Adrenal gland (tissue), 9 donors: ENCODE measurements at regions not wholly inside any gene's neighbourhood (a gene's known extent, or its start where the extent isn't known, plus 50 kb on each side); places are given as distances from the start of the nearest gene placed in this dataset.

Experiments
- DNase-seq, 7 donors: peaks; one replicate each; pipeline ENCODE4 v3.0.0-alpha.2; 2019 to 2020
- H3K27ac ChIP-seq, 5 donors: fragments of 200-600 bp; sonication (generic) in 4 of 5; 1 replicate in 3 of 5; 2 replicates in 2 of 5; pipeline versions ENCODE4 v1.5.1 to v1.8.0; 2016 to 2020; ENCODE audit warnings: mild to moderate bottlenecking in 1 of 5
- H3K27me3 ChIP-seq: fragments of 200-600 bp; 2 replicates; pipeline ENCODE4 v1.8.0; 2021
- H3K36me3 ChIP-seq, 2 donors: fragments of 200-600 bp; replicated peaks in 1 of 2; 1 replicate in 1 of 2; 2 replicates in 1 of 2; pipeline versions ENCODE4 v1.5.1 to v1.8.0; 2018 to 2022
- H3K4me1 ChIP-seq, 2 donors: fragments of 200-600 bp; replicated peaks in 1 of 2; 1 replicate in 1 of 2; 2 replicates in 1 of 2; pipeline versions ENCODE4 v1.5.1 to v1.8.0; 2018 to 2021
- H3K4me3 ChIP-seq, 4 donors: fragments of 200-600 bp; sonication (generic) in 3 of 4; one replicate each; pipeline ENCODE4 v1.5.1; 2016 to 2018
- H3K9me3 ChIP-seq, 3 donors: fragments of 200-600 bp; sonication (generic) in 1 of 3; replicated peaks in 1 of 3; 1 replicate in 2 of 3; 2 replicates in 1 of 3; pipeline versions ENCODE4 v1.5.1 to v1.8.0; 2016 to 2021
- POLR2A ChIP-seq, 2 donors: fragments of 450-650 bp; IDR thresholded peaks; one replicate each; pipeline ENCODE4 v1.6.1; 2017; ENCODE audit warnings: antibody characterized with exemption in 2 of 2, mild to moderate bottlenecking in 2 of 2, moderate library complexity in 1 of 2
- WGBS, 4 donors: extraction: QIAGEN DNeasy Blood & Tissue Kit in 2 of 4; methylation state at CpG; one replicate each; pipeline versions ENCODE4 v1.1.5 to v1.1.7; 2013 to 2017; 5-methylcytosine and 5-hydroxymethylcytosine counted together
- intact Hi-C, 2 donors: fragments of 100-400 bp; cut with DNase I; formaldehyde crosslinking; loops; one replicate each; pipeline versions ENCODE4 v1.14.1 to v1.15.0; 2022 to 2023
- TF ChIP-seq, protein P1 (sequence below), 6 experiments: fragments of 450-650 bp in 4 of 6; fragments of 200-600 bp in 2 of 6; sonication (generic) in 1 of 6; IDR thresholded peaks; 1 replicate in 5 of 6; 2 replicates in 1 of 6; pipeline versions ENCODE4 v1.5.1 to v1.8.0; 2016 to 2021; ENCODE audit warnings: antibody characterized with exemption in 6 of 6, mild to moderate bottlenecking in 2 of 6, moderate library complexity in 1 of 6
- donor health status: healthy with polysubstance abuse.
- donor health status: Bipolar disorder and iron deficiency.
- donor health status: DM: yes; HTN: yes; CAD: no.
- donor health status: DM: no; HTN: no; CAD: no.
- donor health status: DM: no; HTN: no; CAD: no.

DNA sequence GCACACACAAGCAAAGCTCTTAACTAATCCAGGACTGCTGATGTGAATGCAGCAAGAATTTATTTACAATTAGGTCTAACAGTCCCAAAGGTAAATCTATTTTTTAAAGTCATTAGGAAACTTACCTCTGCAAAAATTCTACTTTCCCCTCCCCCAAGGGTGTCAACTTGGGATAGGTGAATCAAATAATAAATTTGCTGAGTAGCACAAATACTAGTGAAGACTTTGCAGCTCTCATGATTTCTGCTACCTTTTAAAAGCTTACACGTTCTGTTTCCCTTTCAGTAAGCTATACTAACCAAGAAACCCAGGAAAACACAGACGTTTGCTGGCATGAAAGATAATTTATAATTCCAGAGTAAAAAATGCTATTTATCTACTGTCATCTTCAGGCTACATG is 296.6 kb upstream of the SLC7A11 start:
- Histone ChIP-seq H3K4me1 (no peaks in the 10 kb centered on the region), H3K4me3 (no peak overlapping the region), H3K27me3 (no peaks in the 10 kb centered on the region), H3K9me3 (no peaks in the 10 kb centered on the region), H3K36me3 (no peaks in the 10 kb centered on the region), H3K27ac (no peak overlapping the region)
- intact Hi-C loops: no loop called here
- no peak for TF ChIP-seq POLR2A (IDR thresholded peaks at IDR 0.05)
- TF ChIP-seq, protein P1, sequence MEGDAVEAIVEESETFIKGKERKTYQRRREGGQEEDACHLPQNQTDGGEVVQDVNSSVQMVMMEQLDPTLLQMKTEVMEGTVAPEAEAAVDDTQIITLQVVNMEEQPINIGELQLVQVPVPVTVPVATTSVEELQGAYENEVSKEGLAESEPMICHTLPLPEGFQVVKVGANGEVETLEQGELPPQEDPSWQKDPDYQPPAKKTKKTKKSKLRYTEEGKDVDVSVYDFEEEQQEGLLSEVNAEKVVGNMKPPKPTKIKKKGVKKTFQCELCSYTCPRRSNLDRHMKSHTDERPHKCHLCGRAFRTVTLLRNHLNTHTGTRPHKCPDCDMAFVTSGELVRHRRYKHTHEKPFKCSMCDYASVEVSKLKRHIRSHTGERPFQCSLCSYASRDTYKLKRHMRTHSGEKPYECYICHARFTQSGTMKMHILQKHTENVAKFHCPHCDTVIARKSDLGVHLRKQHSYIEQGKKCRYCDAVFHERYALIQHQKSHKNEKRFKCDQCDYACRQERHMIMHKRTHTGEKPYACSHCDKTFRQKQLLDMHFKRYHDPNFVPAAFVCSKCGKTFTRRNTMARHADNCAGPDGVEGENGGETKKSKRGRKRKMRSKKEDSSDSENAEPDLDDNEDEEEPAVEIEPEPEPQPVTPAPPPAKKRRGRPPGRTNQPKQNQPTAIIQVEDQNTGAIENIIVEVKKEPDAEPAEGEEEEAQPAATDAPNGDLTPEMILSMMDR (IDR thresholded peaks at IDR 0.05): no peak
- 20 to 39% (median 33%) methylated on average over 2 of the region's 2 CpGs for WGBS, 4 donors
- DNase-seq: no peak

GRCh38 chr4:138537731-138538490 is 295.8 kb upstream of the SLC7A11 start:
- H3K4me3 ChIP-seq: no peak overlapping the region
- H3K27me3 ChIP-seq: no peaks in the 10 kb centered on the region
- no peak for DNase-seq
- H3K9me3 ChIP-seq: peaks cover 0 to 3% (median 0%) of the 10 kb centered on the region in 3 donors
- no peaks in the 10 kb centered on the region for H3K4me1 ChIP-seq
- no peak overlapping the region for H3K27ac ChIP-seq
- H3K36me3 ChIP-seq: no peaks in the 10 kb centered on the region
- TF ChIP-seq, protein P1 (IDR thresholded peaks at IDR 0.05): no peak
- no peak for TF ChIP-seq POLR2A (IDR thresholded peaks at IDR 0.05)
- intact Hi-C loops: no loop called here
- WGBS, 4 donors: 59 to 65% (median 61%) methylated on average over 4 of the region's 4 CpGs

GRCh38 chr4:138535316-138535715 is 293.2 kb upstream of the SLC7A11 start:
- no peak for TF ChIP-seq POLR2A (IDR thresholded peaks at IDR 0.05)
- TF ChIP-seq, protein P1 (IDR thresholded peaks at IDR 0.05): no peak
- Histone ChIP-seq H3K4me3 (no peak overlapping the region), H3K4me1 (no peaks in the 10 kb centered on the region), H3K9me3 (peaks cover 0 to 14% (median 0%) of the 10 kb centered on the region in 3 donors), H3K27me3 (no peaks in the 10 kb centered on the region), H3K36me3 (no peaks in the 10 kb centered on the region), H3K27ac (no peak overlapping the region)
- intact Hi-C loops: no loop called here
- no peak for DNase-seq
- 54 to 73% (median 60%) methylated on average over 2 of the region's 2 CpGs for WGBS, 4 donors

GRCh38 chr4:138522366-138522765 is 280.2 kb upstream of the SLC7A11 start:
- H3K27me3 ChIP-seq: no peaks in the 10 kb centered on the region
- no peak overlapping the region for H3K27ac ChIP-seq
- no peak overlapping the region for H3K4me3 ChIP-seq
- no peaks in the 10 kb centered on the region for H3K4me1 ChIP-seq
- no peaks in the 10 kb centered on the region for H3K9me3 ChIP-seq
- DNase-seq: no peak
- no peaks in the 10 kb centered on the region for H3K36me3 ChIP-seq
- WGBS, 4 donors: 56 to 87% (median 76%) methylated on average over 1 of the region's 1 CpG
- TF ChIP-seq, protein P1 (IDR thresholded peaks at IDR 0.05): no peak
- TF ChIP-seq POLR2A (IDR thresholded peaks at IDR 0.05): no peak
- intact Hi-C loops: no loop called here
